ENCODE measurements at regions not wholly inside any gene's neighbourhood (a gene's known extent, or its start where the extent isn't known, plus 50 kb on each side); places are given as distances from the start of the nearest gene placed in this dataset.

GRCh38 chr14:49008363-49008762 is 577.8 kb downstream of the RPS29 start:
- DNase-seq (no peak), ATAC-seq (no peak)
- Histone ChIP-seq H3K4me1 (no peaks in the 10 kb centered on the region), H3K27me3 (no peaks in the 10 kb centered on the region), H3K4me3 (no peak overlapping the region), H3K9me3 (no peaks in the 10 kb centered on the region), H3K36me3 (no peaks in the 10 kb centered on the region), H3K27ac (no peak overlapping the region)
- no peak for TF ChIP-seq CTCF (IDR thresholded peaks at IDR 0.05)
- intact Hi-C loops (cut with DNase I) = no loop called here

GRCh38 chr14:48991141-48991540 is 595.0 kb downstream of the RPS29 start:
- Histone ChIP-seq H3K27me3 (no peaks in the 10 kb centered on the region), H3K4me1 (no peaks in the 10 kb centered on the region), H3K27ac (no peak overlapping the region), H3K9me3 (no peaks in the 10 kb centered on the region), H3K4me3 (no peak overlapping the region), H3K36me3 (no peaks in the 10 kb centered on the region)
- DNase-seq (no peak), ATAC-seq (no peak)
- no peak for TF ChIP-seq CTCF (IDR thresholded peaks at IDR 0.05)
- intact Hi-C loops (cut with DNase I) = no loop called here

GRCh38 chr14:48983351-48983888 is 602.8 kb downstream of the RPS29 start:
- DNase-seq = no peak
- no peak for ATAC-seq
- H3K27ac ChIP-seq = no peak overlapping the region
- no peaks in the 10 kb centered on the region for H3K36me3 ChIP-seq
- H3K4me3 ChIP-seq = no peak overlapping the region
- H3K4me1 ChIP-seq = no peaks in the 10 kb centered on the region
- intact Hi-C loops (cut with DNase I) = no loop called here
- H3K27me3 ChIP-seq = no peaks in the 10 kb centered on the region
- no peak for TF ChIP-seq CTCF (IDR thresholded peaks at IDR 0.05)
- no peaks in the 10 kb centered on the region for H3K9me3 ChIP-seq

- Histone ChIP-seq H3K4me3 (no peak overlapping the region), H3K27me3 (no peaks in the 10 kb centered on the region), H3K9me3 (no peaks in the 10 kb centered on the region), H3K36me3 (no peaks in the 10 kb centered on the region), H3K4me1 (no peaks in the 10 kb centered on the region), H3K27ac (no peak overlapping the region)
- TF ChIP-seq CTCF (IDR thresholded peaks at IDR 0.05) = no peak
- no peak for ATAC-seq
- no peak for DNase-seq
- intact Hi-C loops (cut with DNase I) = no loop called here
These were observed 611.2 kb downstream of the RPS29 start for GRCh38 chr14:48974994-48975393.

- no peak for ATAC-seq
- no peak overlapping the region for H3K27ac ChIP-seq
These were observed 613.0 kb downstream of the RPS29 start for GRCh38 chr14:48973151-48973550.

More at GRCh38 chr14:48973151-48973550, 613.0 kb downstream of the RPS29 start:
- no peaks in the 10 kb centered on the region for H3K4me1 ChIP-seq
- intact Hi-C loops (cut with DNase I) = no loop called here
- H3K27me3 ChIP-seq = no peaks in the 10 kb centered on the region
- H3K36me3 ChIP-seq = no peaks in the 10 kb centered on the region
- no peak for TF ChIP-seq CTCF (IDR thresholded peaks at IDR 0.05)
- no peaks in the 10 kb centered on the region for H3K9me3 ChIP-seq
- no peak for DNase-seq
- H3K4me3 ChIP-seq = no peak overlapping the region

Data from left lung (tissue), 4 donors.